Ishikawa (cell line): ENCODE measurements at regions not wholly inside any gene's neighbourhood (a gene's known extent, or its start where the extent isn't known, plus 50 kb on each side); places are given as distances from the start of the nearest gene placed in this dataset.

Source experiments
- CEBPB ChIP-seq: IDR thresholded peaks from 2 replicates; pipeline ENCODE4 v1.6.1; 2012
- CREB1 ChIP-seq: IDR thresholded peaks from 2 replicates; pipeline ENCODE4 v1.6.1; 2012; ENCODE audit warnings: low read depth
- EP300 ChIP-seq: IDR thresholded peaks from 2 replicates; pipeline ENCODE4 v1.6.1; 2012; ENCODE audit warnings: borderline replicate concordance
- FOXM1 ChIP-seq: IDR thresholded peaks from 2 replicates; pipeline ENCODE4 v1.6.1; 2012; ENCODE audit warnings: low read depth, borderline replicate concordance
- NFIC ChIP-seq: IDR thresholded peaks from 2 replicates; pipeline ENCODE4 v1.6.1; 2012
- RAD21 ChIP-seq: IDR thresholded peaks from 2 replicates; pipeline ENCODE4 v1.6.1; 2012; ENCODE audit warnings: low read depth
- REST ChIP-seq: IDR thresholded peaks from 2 replicates; pipeline ENCODE4 v1.6.1; 2012; ENCODE audit warnings: low read depth, mild to moderate bottlenecking
- TAF1 ChIP-seq: IDR thresholded peaks from 2 replicates; pipeline ENCODE4 v1.6.1; 2012; ENCODE audit warnings: low read depth, mild to moderate bottlenecking
- TCF12 ChIP-seq: IDR thresholded peaks from 2 replicates; pipeline ENCODE4 v1.6.1; 2012; ENCODE audit warnings: low read depth
- TEAD4 ChIP-seq: IDR thresholded peaks from 2 replicates; pipeline ENCODE4 v1.6.1; 2012
- YY1 ChIP-seq: IDR thresholded peaks from 2 replicates; pipeline ENCODE4 v1.6.1; 2012; ENCODE audit warnings: low read depth
- ZBTB7A ChIP-seq: IDR thresholded peaks from 2 replicates; pipeline ENCODE4 v1.6.1; 2012; ENCODE audit warnings: low read depth
- TF ChIP-seq, protein P1 (sequence below): IDR thresholded peaks from 2 replicates; pipeline ENCODE4 v1.6.1; 2012
- TF ChIP-seq, protein P2 (sequence below): IDR thresholded peaks from 2 replicates; pipeline ENCODE4 v1.6.1; 2012

DNA sequence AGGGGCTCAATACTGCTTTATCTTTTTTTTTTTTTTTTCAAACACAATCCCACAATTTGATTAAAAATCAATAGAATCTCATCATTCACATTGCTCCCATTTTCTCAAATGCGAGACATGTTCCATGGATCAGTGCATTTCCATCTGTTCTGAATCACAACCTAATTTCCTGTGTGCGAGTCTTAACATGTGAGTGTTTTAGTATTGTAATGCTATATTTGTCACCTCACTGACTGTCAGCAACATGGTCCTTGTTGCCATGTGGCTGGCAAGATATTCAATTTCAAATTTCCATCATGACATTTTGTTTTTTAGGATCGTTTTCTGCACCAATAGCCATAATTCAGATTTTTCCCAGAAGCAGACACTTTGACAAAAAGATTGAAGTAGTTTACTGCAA is 233.2 kb upstream of the PRDM9 start:
- TF ChIP-seq CEBPB (no peak), NFIC (no peak), REST (no peak), YY1 (no peak), TAF1 (no peak), ZBTB7A (no peak), EP300 (no peak), RAD21 (no peak), TEAD4 (no peak), CREB1 (no peak), TCF12 (no peak), FOXM1 (no peak)
- TF ChIP-seq, protein P1, sequence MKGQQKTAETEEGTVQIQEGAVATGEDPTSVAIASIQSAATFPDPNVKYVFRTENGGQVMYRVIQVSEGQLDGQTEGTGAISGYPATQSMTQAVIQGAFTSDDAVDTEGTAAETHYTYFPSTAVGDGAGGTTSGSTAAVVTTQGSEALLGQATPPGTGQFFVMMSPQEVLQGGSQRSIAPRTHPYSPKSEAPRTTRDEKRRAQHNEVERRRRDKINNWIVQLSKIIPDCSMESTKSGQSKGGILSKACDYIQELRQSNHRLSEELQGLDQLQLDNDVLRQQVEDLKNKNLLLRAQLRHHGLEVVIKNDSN, result no peak
- TF ChIP-seq, protein P2, sequence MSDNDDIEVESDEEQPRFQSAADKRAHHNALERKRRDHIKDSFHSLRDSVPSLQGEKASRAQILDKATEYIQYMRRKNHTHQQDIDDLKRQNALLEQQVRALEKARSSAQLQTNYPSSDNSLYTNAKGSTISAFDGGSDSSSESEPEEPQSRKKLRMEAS, result no peak
